Kidney (tissue), 13 donors: ENCODE measurements at regions not wholly inside any gene's neighbourhood (a gene's known extent, or its start where the extent isn't known, plus 50 kb on each side); places are given as distances from the start of the nearest gene placed in this dataset.
"Not testable (repeated sequence)": the region's sequence is repeated elsewhere in the genome, so short reads cannot be mapped to it uniquely, and the experiment has no call there.

Source experiments
- DNase-seq, 5 donors: peaks; one replicate each; pipeline ENCODE4 v3.0.0-alpha.2; 2013 to 2020
- FAIRE-seq: peaks from 2 replicates; lab custom pipeline; 2012; peaks lifted over from hg19 to GRCh38; lab: Jason Lieb, UNC
- H3K27ac ChIP-seq, 2 donors: one replicate each; pipeline ENCODE4 v1.7.0; 2013; ENCODE audit warnings: low read depth in 2 of 2, low read length in 2 of 2, inconsistent platforms in 1 of 2
- H3K27me3 ChIP-seq: one replicate; pipeline ENCODE4 v1.7.1; 2013; ENCODE audit warnings: low read length, inconsistent platforms; ENCODE audit not compliant: control insufficient read depth, insufficient read depth
- H3K36me3 ChIP-seq, 3 donors: one replicate each; pipeline versions ENCODE4 v1.7.0 to v1.7.1; 2013; ENCODE audit warnings: low read length in 3 of 3, control low read depth in 1 of 3, inconsistent platforms in 1 of 3; ENCODE audit not compliant: insufficient read depth in 3 of 3, control insufficient read depth in 2 of 3
- H3K4me1 ChIP-seq, 3 donors: one replicate each; pipeline versions ENCODE4 v1.7.0 to v1.7.1; 2013; ENCODE audit warnings: low read length in 3 of 3, inconsistent platforms in 1 of 3, low read depth in 1 of 3; ENCODE audit not compliant: control insufficient read depth in 2 of 3, insufficient read depth in 2 of 3
- H3K4me3 ChIP-seq, 3 donors: one replicate each; pipeline versions ENCODE4 v1.7.0 to v1.8.1; 2013; ENCODE audit warnings: low read length in 3 of 3, control low read depth in 1 of 3, inconsistent platforms in 1 of 3
- H3K9ac ChIP-seq, 3 donors: one replicate each; pipeline versions ENCODE4 v1.7.0 to v1.7.1; 2013; ENCODE audit warnings: low read length in 3 of 3, control low read depth in 1 of 3, inconsistent platforms in 1 of 3
- H3K9me3 ChIP-seq, 3 donors: one replicate each; pipeline versions ENCODE4 v1.7.0 to v1.7.1; 2013; ENCODE audit warnings: low read length in 3 of 3, control low read depth in 1 of 3, inconsistent platforms in 1 of 3; ENCODE audit not compliant: control insufficient read depth in 2 of 3, insufficient read depth in 1 of 3
- CTCF ChIP-seq: IDR thresholded peaks from 3 replicates; pipeline ENCODE4 v1.5.1; 2012; ENCODE audit warnings: mild to moderate bottlenecking, moderate library complexity, borderline replicate concordance; ENCODE audit not compliant: insufficient read depth; ENCODE audit errors: extremely low read depth
- intact Hi-C: fragments of 100-400 bp; cut with DNase I; formaldehyde crosslinking; loops from one replicate; pipeline ENCODE4 v1.11.1; 2022
- donor health status: control.
- donor health status: control.
- donor health status: control.
- donor health status: control.
- donor health status: control.
- donor health status: DM: yes; HTN: yes; CAD: no.
- donor health status: Normal renal cell carcinoma (clear cell type).

DNA sequence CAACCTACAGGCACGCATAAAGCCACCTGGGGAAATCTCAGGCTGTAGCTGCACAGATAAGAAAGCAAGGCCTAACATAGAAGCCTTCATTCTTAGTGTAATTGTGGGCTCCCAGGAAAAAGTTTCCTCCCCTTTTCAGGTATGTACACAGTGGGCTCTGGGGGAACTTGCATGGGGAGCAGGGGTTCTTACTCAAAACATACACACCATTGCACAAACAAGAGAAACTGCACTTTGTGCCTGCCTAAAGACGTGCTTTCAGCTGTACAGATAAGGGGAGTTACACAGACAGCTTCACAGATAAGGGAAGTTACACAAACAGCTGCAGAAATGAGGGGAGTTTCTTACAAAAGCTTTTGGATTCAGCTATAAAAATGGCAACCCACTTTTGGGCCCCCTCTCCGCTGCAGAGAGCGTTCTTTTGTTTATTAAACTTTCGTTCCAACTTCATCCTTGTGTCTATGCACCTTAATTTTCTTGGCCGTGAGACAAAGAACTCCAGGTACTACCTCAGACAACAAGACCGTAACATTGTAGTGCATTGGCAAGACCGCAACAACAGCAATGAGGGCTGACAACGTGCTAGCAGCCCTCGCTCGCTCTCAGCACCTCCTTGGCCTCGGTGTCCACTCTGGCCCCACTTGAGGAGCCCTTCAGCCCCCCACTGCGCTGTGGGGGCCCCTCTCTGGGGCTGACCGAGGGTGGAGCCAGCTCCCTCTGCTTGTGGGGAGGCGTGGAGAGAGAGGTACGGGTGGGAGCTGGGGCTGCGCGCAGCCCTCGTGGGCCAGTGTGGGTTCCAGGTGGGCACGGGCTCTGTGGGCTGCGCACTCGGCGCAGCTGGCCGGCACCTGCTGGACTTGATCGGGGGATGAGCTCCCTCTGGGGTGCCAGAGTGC, 317.5 kb downstream of the RAPGEF2 start:
- H3K27me3 ChIP-seq = no peaks in the 10 kb centered on the region
- H3K36me3 ChIP-seq = no peaks in the 10 kb centered on the region
- H3K4me1 ChIP-seq = no peaks in the 10 kb centered on the region
- no peak for FAIRE-seq
- H3K9ac ChIP-seq = no peak overlapping the region
- H3K27ac ChIP-seq = no peak overlapping the region
- no peak overlapping the region for H3K4me3 ChIP-seq
- no peak for DNase-seq
- intact Hi-C loops = no loop called here
- no peak for TF ChIP-seq CTCF
- no peaks in the 10 kb centered on the region for H3K9me3 ChIP-seq

GRCh38 chr4:159421058-159421419, 318.2 kb downstream of the RAPGEF2 start:
- H3K4me1 ChIP-seq, H3K4me3 ChIP-seq, H3K27ac ChIP-seq, FAIRE-seq, H3K27me3 ChIP-seq, intact Hi-C loops, H3K9ac ChIP-seq, DNase-seq, H3K9me3 ChIP-seq, H3K36me3 ChIP-seq: not testable (repeated sequence)

DNA sequence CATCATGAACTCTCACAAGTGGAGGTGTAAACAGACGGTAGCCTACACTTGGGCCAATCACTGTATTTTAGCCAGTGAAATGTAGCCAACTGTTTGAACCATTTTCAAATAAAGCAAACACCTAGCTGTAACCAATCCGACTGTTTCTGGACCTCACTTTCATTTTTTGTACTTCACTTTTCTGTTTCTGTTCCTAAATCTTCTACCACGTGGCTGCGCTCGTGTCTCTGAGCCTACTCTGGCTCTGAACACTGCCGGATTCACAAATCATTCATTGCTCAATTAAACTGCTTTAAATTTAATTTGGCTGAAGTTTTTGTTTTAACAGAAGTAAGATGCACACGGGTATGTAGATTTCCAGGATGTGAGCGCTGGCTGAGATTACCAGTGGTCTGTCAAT, 319.1 kb downstream of the RAPGEF2 start:
- no peak for TF ChIP-seq CTCF
- Histone ChIP-seq H3K4me1 (no peaks in the 10 kb centered on the region), H3K9ac (no peak overlapping the region), H3K4me3 (no peak overlapping the region), H3K27me3 (no peaks in the 10 kb centered on the region), H3K27ac (no peak overlapping the region), H3K9me3 (no peaks in the 10 kb centered on the region), H3K36me3 (no peaks in the 10 kb centered on the region)
- FAIRE-seq (no peak), DNase-seq (no peak)
- intact Hi-C loops = no loop called here

DNA sequence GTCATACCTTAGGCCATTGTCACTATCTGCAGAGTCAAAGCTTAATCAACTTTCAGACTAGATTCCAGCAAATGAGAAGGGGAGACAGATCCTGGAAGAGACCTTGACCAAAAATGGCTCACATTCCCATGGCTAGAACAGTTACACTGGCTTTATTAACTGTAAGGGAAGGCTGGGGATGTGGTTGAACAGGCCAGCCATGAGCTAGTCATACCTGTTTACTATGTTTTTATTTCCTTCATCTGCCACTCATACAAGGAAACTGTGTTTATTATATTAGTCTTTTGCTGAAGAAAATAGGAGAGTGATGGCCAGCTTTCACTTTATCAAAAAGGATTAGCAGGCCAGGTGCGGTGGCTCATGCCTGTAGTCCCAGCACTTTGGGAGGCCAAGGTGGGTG, 319.7 kb downstream of the RAPGEF2 start:
- no peaks in the 10 kb centered on the region for H3K36me3 ChIP-seq
- H3K9me3 ChIP-seq = no peaks in the 10 kb centered on the region
- FAIRE-seq (no peak), DNase-seq (no peak)
- no peaks in the 10 kb centered on the region for H3K27me3 ChIP-seq
- H3K4me3 ChIP-seq = no peak overlapping the region
- no peak for TF ChIP-seq CTCF
- H3K4me1 ChIP-seq = no peaks in the 10 kb centered on the region
- H3K9ac ChIP-seq = no peak overlapping the region
- intact Hi-C loops = no loop called here
- no peak overlapping the region for H3K27ac ChIP-seq
